AG09319 (cell line): ENCODE measurements at regions not wholly inside any gene's neighbourhood (a gene's known extent, or its start where the extent isn't known, plus 50 kb on each side); places are given as distances from the start of the nearest gene placed in this dataset.
"Not testable (repeated sequence)": the region's sequence is repeated elsewhere in the genome, so short reads cannot be mapped to it uniquely, and the experiment has no call there.

ENCODE experiments used
- DNase-seq: peaks from one replicate; pipeline ENCODE4 v3.0.0-alpha.2; 2010; ENCODE audit warnings: low read depth; ENCODE audit errors: extremely low read depth
- TF ChIP-seq, protein P1 (sequence below): IDR thresholded peaks from 2 replicates; pipeline ENCODE4 v1.5.1; 2011; ENCODE audit warnings: low read depth, mild to moderate bottlenecking, inconsistent platforms, low read length, moderate library complexity

DNA sequence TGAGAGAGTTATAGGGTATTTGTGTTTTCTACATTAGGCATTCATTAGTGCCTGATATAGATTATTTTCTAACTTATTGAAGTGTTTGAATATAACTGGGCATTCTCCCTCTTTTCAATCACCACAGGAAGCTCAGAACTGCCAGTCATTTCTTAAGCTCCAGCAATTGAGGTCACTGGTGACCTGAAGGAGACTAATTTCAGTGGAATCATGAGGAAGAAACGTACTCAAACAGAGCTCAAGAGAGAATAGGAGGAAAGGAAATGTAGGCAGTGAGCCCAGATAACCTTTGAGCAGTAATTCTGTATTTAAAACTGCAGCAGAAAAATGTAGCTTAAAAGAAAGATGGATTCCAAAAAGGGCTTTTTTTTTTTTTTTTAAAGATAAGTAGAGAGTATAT lies 1035.5 kb downstream of the SOCS6 start:
- TF ChIP-seq, protein P1, sequence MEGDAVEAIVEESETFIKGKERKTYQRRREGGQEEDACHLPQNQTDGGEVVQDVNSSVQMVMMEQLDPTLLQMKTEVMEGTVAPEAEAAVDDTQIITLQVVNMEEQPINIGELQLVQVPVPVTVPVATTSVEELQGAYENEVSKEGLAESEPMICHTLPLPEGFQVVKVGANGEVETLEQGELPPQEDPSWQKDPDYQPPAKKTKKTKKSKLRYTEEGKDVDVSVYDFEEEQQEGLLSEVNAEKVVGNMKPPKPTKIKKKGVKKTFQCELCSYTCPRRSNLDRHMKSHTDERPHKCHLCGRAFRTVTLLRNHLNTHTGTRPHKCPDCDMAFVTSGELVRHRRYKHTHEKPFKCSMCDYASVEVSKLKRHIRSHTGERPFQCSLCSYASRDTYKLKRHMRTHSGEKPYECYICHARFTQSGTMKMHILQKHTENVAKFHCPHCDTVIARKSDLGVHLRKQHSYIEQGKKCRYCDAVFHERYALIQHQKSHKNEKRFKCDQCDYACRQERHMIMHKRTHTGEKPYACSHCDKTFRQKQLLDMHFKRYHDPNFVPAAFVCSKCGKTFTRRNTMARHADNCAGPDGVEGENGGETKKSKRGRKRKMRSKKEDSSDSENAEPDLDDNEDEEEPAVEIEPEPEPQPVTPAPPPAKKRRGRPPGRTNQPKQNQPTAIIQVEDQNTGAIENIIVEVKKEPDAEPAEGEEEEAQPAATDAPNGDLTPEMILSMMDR = no peak

DNA sequence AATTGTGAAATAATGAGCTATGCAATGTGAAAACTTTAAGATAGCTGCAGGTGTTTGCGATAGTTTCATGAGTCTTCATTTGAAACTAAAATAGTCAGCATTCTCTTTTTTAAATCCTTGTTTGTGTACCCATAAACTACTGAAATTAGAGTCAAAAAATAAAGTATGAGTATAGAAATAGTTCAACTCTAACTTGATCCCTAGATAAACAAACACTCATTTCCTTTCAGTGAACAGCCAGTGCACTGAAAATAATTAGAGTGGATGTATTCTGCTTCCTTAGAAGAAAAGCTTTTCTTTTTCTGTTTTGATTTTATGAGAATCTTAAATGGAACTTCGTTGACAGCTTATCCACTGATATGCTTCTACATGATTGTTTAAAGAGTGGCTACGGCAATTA lies 1033.4 kb downstream of the SOCS6 start:
- no peak for DNase-seq
- TF ChIP-seq, protein P1 = no peak

More for the DNA sequence above, 1035.5 kb downstream of the SOCS6 start:
- DNase-seq = no peak

DNA sequence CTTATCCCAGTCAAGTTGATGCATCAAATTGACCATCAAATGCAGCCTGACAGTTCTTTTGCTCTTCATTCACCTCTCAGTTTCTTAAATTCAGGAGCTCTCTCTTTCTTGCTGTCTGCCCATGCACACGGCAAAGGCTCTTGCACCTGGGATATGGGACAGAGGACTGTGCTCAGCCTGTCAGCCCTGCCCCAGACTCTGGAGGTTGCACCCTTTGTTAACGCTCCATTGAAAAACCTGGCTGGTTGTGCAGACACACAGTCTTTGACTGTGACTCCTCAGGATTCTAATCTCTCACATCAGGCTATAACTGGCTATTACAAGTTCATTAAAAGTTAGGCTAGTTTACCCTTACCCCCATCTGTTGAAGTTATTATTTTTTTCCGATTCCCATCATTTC lies 1032.5 kb downstream of the SOCS6 start:
- TF ChIP-seq, protein P1 = no peak

DNA sequence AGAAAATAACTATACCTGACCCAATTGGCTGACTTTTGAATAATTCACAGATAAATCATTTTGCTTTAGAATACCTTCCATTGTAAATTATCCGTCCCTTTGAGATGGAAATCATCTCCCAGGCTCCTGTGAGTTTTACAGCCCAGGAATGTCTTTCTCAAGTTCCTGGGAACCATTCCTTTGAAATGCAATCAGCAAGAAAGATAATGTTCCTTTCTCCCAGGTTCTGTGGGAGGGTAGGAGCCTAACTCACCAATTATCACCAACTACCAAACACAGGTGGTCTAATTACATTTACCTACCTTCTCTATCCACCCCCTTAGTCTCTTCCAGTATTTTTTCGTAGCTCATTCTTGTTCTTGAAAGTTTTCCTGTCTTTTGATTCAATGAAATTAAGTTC lies 1016.0 kb downstream of the SOCS6 start:
- DNase-seq = no peak
- TF ChIP-seq, protein P1 = no peak

More for the DNA sequence above, 1032.5 kb downstream of the SOCS6 start:
- DNase-seq = no peak

DNA sequence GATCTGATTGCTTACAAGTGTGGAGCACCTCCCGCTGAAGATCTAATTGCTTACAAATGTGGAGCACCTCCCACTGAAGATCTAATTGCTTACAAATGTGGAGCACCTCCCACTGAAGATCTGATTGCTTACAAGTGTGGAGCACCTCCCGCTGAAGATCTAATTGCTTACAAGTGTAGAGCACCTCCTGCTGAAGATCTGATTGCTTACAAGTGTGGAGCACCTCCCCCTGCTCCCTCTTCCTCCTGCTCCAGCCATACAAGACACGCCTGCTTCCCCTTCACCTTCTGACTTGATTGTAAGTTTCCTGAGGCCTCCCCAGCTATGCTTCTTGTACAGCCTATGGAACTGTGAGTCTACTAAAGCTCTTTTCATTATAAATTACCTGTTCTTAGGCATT lies 1014.9 kb downstream of the SOCS6 start:
- DNase-seq = not testable (repeated sequence)

DNA sequence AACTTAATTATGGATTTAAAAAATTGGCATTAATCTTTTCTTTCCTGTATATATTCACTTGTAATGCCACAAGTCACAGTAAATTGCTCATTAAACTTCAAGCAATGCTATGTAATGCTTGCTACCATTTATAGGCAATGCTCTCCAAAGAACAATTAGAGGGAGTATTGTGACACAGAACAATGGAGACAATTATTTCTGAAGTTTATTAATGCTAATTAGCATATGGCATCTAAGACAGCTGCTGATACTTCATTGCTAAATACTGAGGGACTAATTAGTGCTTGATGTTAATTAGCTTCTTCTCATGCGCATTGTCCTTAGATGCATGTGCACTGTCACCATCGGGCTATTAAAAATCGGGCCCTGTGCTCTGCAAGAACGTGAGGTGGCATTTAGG lies 1012.8 kb downstream of the SOCS6 start:
- no peak for DNase-seq
- TF ChIP-seq, protein P1 = no peak

DNA sequence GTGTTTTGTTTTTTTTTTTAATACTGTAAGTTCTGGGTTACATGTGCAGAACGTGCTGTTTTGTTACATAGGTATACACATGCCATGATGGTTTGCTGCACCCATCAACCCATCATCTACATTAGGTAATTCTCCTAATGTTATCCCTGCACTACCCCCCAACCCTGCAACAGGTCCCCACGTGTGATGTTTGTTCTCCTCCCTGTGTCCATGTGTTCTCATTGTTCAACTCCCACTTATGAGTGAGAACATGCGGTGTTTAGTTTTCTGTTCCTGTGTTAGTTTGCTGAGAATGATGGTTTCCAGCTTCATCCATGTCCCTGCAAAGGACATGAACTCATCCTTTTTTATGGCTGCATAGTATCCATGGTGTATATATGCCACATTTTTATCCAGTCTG lies 1005.4 kb downstream of the SOCS6 start:
- DNase-seq = not testable (repeated sequence)

DNA sequence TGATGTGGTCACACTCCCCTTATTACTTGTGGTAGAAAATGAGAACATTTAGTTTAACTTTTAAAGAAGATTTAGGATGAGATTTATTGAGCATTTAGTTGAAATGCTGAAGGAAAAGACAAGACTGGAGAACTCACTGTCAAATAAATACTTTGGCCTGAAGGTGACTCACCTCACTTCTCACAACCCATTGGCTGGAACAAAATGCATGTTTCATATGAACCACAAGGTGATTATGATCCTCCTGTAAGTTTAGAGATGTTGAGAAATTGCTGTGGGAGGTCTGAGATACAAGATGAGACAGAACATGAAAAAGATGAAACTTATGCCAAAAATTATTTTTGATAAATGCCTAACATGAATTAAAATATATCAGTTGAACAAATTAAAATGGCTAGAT lies 1004.5 kb downstream of the SOCS6 start:
- no peak for DNase-seq
- TF ChIP-seq, protein P1 = no peak

DNA sequence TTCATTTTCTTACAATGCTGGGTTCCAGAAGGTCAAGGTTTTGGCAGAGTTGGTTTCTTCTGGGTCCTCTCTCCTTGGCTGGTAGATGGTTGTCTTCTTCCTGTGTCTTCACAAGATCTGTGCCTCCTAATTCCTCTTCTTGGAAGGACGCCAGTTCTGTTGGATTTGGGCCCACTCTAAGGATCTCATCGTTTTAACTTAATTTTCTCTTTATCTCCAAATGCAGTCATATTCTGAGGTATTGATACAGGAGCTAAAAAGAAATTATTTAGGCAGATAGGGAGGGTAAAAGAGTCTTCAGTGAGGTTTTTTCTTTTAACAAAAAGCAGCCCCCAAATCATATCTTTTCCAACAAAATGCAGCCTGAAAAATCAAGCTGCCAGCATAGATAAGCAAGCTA lies 998.4 kb downstream of the SOCS6 start:
- no peak for DNase-seq
- TF ChIP-seq, protein P1 = no peak
